Hematopoietic multipotent progenitor cell treated with erythropoietin and hydrocortisone succinate and interleukin-3 and kit ligand, for 4 days (in vitro differentiated cells): ENCODE measurements at regions not wholly inside any gene's neighbourhood (a gene's known extent, or its start where the extent isn't known, plus 50 kb on each side); places are given as distances from the start of the nearest gene placed in this dataset.
A peak's percentile ranks its signal among the peaks of the same experiment; 100 is the strongest.

Source experiments
- DNase-seq: peaks from one replicate; pipeline ENCODE4 v3.0.0-alpha.2; 2015

- no peak for DNase-seq
Measured at GRCh38 chr2:138177693-138178092, 213.4 kb downstream of the HNMT start.

GRCh38 chr2:138180692-138181386 is 216.6 kb downstream of the HNMT start:
- peak; percentile 14 for DNase-seq

- no peak for DNase-seq
Measured at GRCh38 chr2:138182250-138182936, 218.1 kb downstream of the HNMT start.

GRCh38 chr2:138182937-138183312 is 218.7 kb downstream of the HNMT start:
- no peak for DNase-seq

GRCh38 chr2:138183705-138184104 is 219.4 kb downstream of the HNMT start:
- DNase-seq, result no peak

GRCh38 chr2:138184428-138184827 is 220.2 kb downstream of the HNMT start:
- no peak for DNase-seq

- no peak for DNase-seq
Measured at GRCh38 chr2:138185827-138186226, 221.6 kb downstream of the HNMT start.

GRCh38 chr2:138187221-138187620 is 222.9 kb downstream of the HNMT start:
- no peak for DNase-seq

- no peak for DNase-seq
Measured at GRCh38 chr2:138190999-138191398, 226.7 kb downstream of the HNMT start.

- DNase-seq, result no peak
Measured at GRCh38 chr2:138193416-138194213, 229.3 kb downstream of the HNMT start.

- DNase-seq, result no peak
Measured at GRCh38 chr2:138201286-138201685, 237.0 kb downstream of the HNMT start.

GRCh38 chr2:138202762-138203161 is 238.5 kb downstream of the HNMT start:
- no peak for DNase-seq

GRCh38 chr2:138205281-138205680 is 241.0 kb downstream of the HNMT start:
- no peak for DNase-seq

GRCh38 chr2:138207074-138207930 is 243.0 kb downstream of the HNMT start:
- DNase-seq, result no peak

- no peak for DNase-seq
Measured at GRCh38 chr2:138209009-138209408, 244.7 kb downstream of the HNMT start.

GRCh38 chr2:138210487-138210886 is 246.2 kb downstream of the HNMT start:
- no peak for DNase-seq

- DNase-seq, result no peak
Measured at GRCh38 chr2:138212434-138212833, 248.2 kb downstream of the HNMT start.

- DNase-seq, result no peak
Measured at GRCh38 chr2:138213084-138213483, 248.8 kb downstream of the HNMT start.

- DNase-seq, result no peak
Measured at GRCh38 chr2:138213624-138214023, 249.4 kb downstream of the HNMT start.

- no peak for DNase-seq
Measured at GRCh38 chr2:138215958-138216357, 251.7 kb downstream of the HNMT start.

- DNase-seq, result no peak
Measured at GRCh38 chr2:138217975-138218374, 253.7 kb downstream of the HNMT start.

GRCh38 chr2:138218397-138218796 is 254.1 kb downstream of the HNMT start:
- DNase-seq, result no peak

- DNase-seq, result no peak
Measured at GRCh38 chr2:138219961-138220360, 255.7 kb downstream of the HNMT start.
